HepG2 (cell line): ENCODE measurements at regions not wholly inside any gene's neighbourhood (a gene's known extent, or its start where the extent isn't known, plus 50 kb on each side); places are given as distances from the start of the nearest gene placed in this dataset.
"Not testable (repeated sequence)": the region's sequence is repeated elsewhere in the genome, so short reads cannot be mapped to it uniquely, and the experiment has no call there.

Source experiments
- POLR2A ChIP-seq, 2 experiments: IDR thresholded peaks; 2 replicates each; pipeline ENCODE4 v1.6.1; 2011; ENCODE audit warnings: low read depth in 2 of 2, low read length in 2 of 2, mild to moderate bottlenecking in 1 of 2, moderate library complexity in 1 of 2; ENCODE audit not compliant: insufficient read depth in 1 of 2
- ZNF20 ChIP-seq: sonication (generic); formaldehyde crosslinking; IDR thresholded peaks from 2 replicates; pipeline ENCODE4 v1.4.0; 2020; ENCODE audit warnings: mild to moderate bottlenecking, moderate library complexity, missing genetic modification reagents
- ZNF274 ChIP-seq: sonication (generic); formaldehyde crosslinking; IDR thresholded peaks from 2 replicates; pipeline ENCODE4 v1.5.1; 2020; ENCODE audit warnings: mild to moderate bottlenecking, missing genetic modification reagents

DNA sequence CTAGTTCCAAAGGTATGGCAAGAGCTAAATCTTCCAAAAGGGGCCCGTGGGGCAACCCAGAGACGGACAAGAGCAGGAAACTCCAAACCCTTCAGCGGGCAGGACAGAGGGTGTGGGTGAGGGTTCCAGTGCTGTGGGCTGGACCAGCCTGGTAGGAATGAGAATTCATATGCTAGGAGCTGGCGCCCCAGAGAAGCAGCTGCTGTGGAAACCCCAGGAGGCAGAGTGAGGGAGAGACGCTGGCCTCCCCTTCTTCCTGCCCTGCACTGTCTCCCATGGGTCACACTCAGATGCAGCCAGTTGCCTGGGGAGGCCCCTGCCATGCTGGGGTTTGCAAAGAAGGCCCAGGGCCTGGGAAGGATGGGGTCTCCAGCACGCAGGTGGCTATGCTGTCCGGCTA is 233.7 kb upstream of the FRG2C start:
- not testable (repeated sequence) for TF ChIP-seq ZNF274 (CRISPR knock-in tag); POLR2A (IDR thresholded peaks at IDR 0.05; ENCODE audit: insufficient read depth in 1 of 2, low read depth in 2 of 2, low read length in 2 of 2); ZNF20 (CRISPR knock-in tag)
